ENCODE measurements at regions not wholly inside any gene's neighbourhood (a gene's known extent, or its start where the extent isn't known, plus 50 kb on each side); places are given as distances from the start of the nearest gene placed in this dataset.

DNA sequence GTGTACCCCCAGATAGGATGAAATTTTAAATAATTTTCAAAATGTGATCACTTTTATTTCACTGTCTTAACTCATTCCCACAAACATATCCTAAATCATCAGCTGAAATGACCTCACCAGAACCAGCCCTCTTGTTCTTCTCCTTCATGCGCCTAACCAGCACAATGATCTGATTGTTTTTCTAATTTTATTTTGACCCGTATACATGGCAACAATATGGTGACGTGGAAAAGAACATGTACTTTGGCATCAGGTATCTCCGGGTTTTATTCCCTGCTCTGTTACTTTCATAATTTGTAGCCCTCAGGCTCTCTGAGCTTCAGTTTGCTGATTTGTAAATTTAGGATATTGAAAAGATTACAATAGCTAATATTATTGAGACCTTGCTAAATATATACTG, 562.4 kb upstream of the ZFP42 start:
- H3K4me3 ChIP-seq (replicated peaks; ENCODE audit: insufficient read depth, low read length), result no peak overlapping the region
- no peaks in the 10 kb centered on the region for H3K27me3 ChIP-seq (ENCODE audit: insufficient read depth, poor library complexity, severe bottlenecking)
- no peak for TF ChIP-seq CTCF (IDR thresholded peaks at IDR 0.05; ENCODE audit: insufficient read depth, low read length)
- TF ChIP-seq POLR2AphosphoS5 (IDR thresholded peaks at IDR 0.05; ENCODE audit: low read depth), result no peak
- TF ChIP-seq GABPA (IDR thresholded peaks at IDR 0.05; ENCODE audit: low read depth), result no peak
- no peak for TF ChIP-seq SPI1 (IDR thresholded peaks at IDR 0.05; ENCODE audit: borderline replicate concordance, low read depth)
- no peak for TF ChIP-seq REST (IDR thresholded peaks at IDR 0.05; ENCODE audit: insufficient replicate concordance, low read depth)
- no peak overlapping the region for H3K27ac ChIP-seq (replicated peaks)
- DNase-seq (ENCODE audit: low read depth in 1 of 2, low spot score in 1 of 2), result no peak

GRCh38 chr4:187436251-187436650, 559.3 kb upstream of the ZFP42 start:
- DNase-seq (ENCODE audit: low read depth in 1 of 2, low spot score in 1 of 2), result no peak
- Histone ChIP-seq H3K4me3 (replicated peaks; ENCODE audit: insufficient read depth, low read length) (no peak overlapping the region), H3K27me3 (ENCODE audit: insufficient read depth, poor library complexity, severe bottlenecking) (no peaks in the 10 kb centered on the region), H3K27ac (replicated peaks) (no peak overlapping the region)
- no peak for TF ChIP-seq GABPA (IDR thresholded peaks at IDR 0.05; ENCODE audit: low read depth)
- no peak for TF ChIP-seq SPI1 (IDR thresholded peaks at IDR 0.05; ENCODE audit: borderline replicate concordance, low read depth)
- no peak for TF ChIP-seq CTCF (IDR thresholded peaks at IDR 0.05; ENCODE audit: insufficient read depth, low read length)
- no peak for TF ChIP-seq REST (IDR thresholded peaks at IDR 0.05; ENCODE audit: insufficient replicate concordance, low read depth)
- no peak for TF ChIP-seq POLR2AphosphoS5 (IDR thresholded peaks at IDR 0.05; ENCODE audit: low read depth)

DNA sequence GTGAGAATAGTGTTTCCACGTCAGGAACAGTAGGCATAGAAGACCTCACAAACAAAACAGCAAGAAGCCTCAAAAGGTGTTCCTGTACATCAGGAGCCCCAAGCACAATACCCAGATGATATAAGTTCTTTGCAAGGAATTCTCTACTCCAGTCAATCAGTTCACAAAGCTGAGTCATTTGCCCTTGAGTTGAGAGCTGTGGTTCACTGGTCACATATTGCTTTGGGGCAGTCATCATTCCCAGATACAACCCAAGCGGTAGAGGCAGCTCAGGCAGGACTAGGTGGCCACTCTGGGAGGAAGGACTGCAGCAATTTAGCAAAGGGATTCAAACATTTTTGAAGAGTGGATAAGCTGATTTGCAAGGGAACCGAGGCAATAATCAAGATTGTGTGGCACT, 551.5 kb upstream of the ZFP42 start:
- H3K27ac ChIP-seq (replicated peaks), result no peak overlapping the region
- no peak overlapping the region for H3K4me3 ChIP-seq (replicated peaks; ENCODE audit: insufficient read depth, low read length)
- TF ChIP-seq GABPA (IDR thresholded peaks at IDR 0.05; ENCODE audit: low read depth) (no peak), POLR2AphosphoS5 (IDR thresholded peaks at IDR 0.05; ENCODE audit: low read depth) (no peak), CTCF (IDR thresholded peaks at IDR 0.05; ENCODE audit: insufficient read depth, low read length) (no peak), SPI1 (IDR thresholded peaks at IDR 0.05; ENCODE audit: borderline replicate concordance, low read depth) (no peak), REST (IDR thresholded peaks at IDR 0.05; ENCODE audit: insufficient replicate concordance, low read depth) (no peak)
- H3K27me3 ChIP-seq (ENCODE audit: insufficient read depth, poor library complexity, severe bottlenecking), result no peaks in the 10 kb centered on the region
- no peak for DNase-seq (ENCODE audit: low read depth in 1 of 2, low spot score in 1 of 2)
